ENCODE measurements at regions not wholly inside any gene's neighbourhood (a gene's known extent, or its start where the extent isn't known, plus 50 kb on each side); places are given as distances from the start of the nearest gene placed in this dataset.

- TF ChIP-seq, protein P1, sequence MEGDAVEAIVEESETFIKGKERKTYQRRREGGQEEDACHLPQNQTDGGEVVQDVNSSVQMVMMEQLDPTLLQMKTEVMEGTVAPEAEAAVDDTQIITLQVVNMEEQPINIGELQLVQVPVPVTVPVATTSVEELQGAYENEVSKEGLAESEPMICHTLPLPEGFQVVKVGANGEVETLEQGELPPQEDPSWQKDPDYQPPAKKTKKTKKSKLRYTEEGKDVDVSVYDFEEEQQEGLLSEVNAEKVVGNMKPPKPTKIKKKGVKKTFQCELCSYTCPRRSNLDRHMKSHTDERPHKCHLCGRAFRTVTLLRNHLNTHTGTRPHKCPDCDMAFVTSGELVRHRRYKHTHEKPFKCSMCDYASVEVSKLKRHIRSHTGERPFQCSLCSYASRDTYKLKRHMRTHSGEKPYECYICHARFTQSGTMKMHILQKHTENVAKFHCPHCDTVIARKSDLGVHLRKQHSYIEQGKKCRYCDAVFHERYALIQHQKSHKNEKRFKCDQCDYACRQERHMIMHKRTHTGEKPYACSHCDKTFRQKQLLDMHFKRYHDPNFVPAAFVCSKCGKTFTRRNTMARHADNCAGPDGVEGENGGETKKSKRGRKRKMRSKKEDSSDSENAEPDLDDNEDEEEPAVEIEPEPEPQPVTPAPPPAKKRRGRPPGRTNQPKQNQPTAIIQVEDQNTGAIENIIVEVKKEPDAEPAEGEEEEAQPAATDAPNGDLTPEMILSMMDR (conservative IDR thresholded peaks at IDR 0.05 in 1 of 2, IDR thresholded peaks at IDR 0.05 in 1 of 2; ENCODE audit: low read depth in 1 of 2, low read length in 2 of 2), result no peak
- no peak for TF ChIP-seq EZH2 (IDR thresholded peaks at IDR 0.05; ENCODE audit: low read length, missing control alignments)
- H3K9me3 ChIP-seq (ENCODE audit: control insufficient read depth, insufficient read depth, low read depth, low read length), result no peaks in the 10 kb centered on the region
- no peaks in the 10 kb centered on the region for H4K20me1 ChIP-seq (ENCODE audit: control insufficient read depth, extremely low read depth, insufficient read depth, low read length)
- no peak overlapping the region for H2AFZ ChIP-seq (ENCODE audit: low read length)
- no peak for DNase-seq (ENCODE audit: low read depth in 2 of 2)
- no peaks in the 10 kb centered on the region for H3K27me3 ChIP-seq (ENCODE audit: control insufficient read depth, insufficient read depth, low read length)
- no peak overlapping the region for H3K4me2 ChIP-seq (ENCODE audit: extremely low read depth, insufficient read depth, low read length)
- no peaks in the 10 kb centered on the region for H3K79me2 ChIP-seq (ENCODE audit: control insufficient read depth, insufficient read depth, low read length)
- no peaks in the 10 kb centered on the region for H3K36me3 ChIP-seq (ENCODE audit: control insufficient read depth, insufficient read depth, low read length)
- H3K4me1 ChIP-seq (ENCODE audit: control insufficient read depth, extremely low read depth, insufficient read depth, low read length), result no peaks in the 10 kb centered on the region
- H3K9ac ChIP-seq (ENCODE audit: insufficient read depth, low read length), result no peak overlapping the region
- no peak overlapping the region for H3K27ac ChIP-seq (ENCODE audit: insufficient read depth, low read length)
- H3K4me3 ChIP-seq (replicated peaks in 1 of 4; ENCODE audit: control extremely low read depth in 1 of 4, insufficient read depth in 1 of 4, low read depth in 3 of 4, low read length in 4 of 4), result no peak overlapping the region
Observed at GRCh38 chr6:92888316-92888715, 531.0 kb downstream of the EPHA7 start.

DNA sequence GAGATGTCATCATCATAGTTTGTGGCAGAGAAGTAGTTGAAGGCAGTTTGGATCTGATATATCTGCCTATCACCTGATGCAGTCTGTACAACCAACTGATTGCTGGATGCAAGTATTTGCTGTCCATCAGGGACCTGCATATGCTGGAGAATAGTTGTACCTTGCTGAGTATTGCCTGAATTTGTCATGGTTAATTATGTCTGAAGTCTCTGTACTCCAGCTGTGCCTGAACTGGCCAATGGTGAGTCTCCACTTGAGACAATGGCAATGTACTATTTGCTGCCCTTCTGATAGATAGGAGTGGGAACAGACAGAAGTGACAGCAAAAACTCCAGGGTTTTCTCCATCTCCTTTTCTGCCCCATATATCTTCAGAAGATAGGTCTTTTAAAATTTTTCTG, 531.5 kb downstream of the EPHA7 start:
- Histone ChIP-seq H3K36me3 (ENCODE audit: control insufficient read depth, insufficient read depth, low read length) (no peaks in the 10 kb centered on the region), H3K27me3 (ENCODE audit: control insufficient read depth, insufficient read depth, low read length) (no peaks in the 10 kb centered on the region), H3K4me3 (replicated peaks in 1 of 4; ENCODE audit: control extremely low read depth in 1 of 4, insufficient read depth in 1 of 4, low read depth in 3 of 4, low read length in 4 of 4) (no peak overlapping the region), H3K27ac (ENCODE audit: insufficient read depth, low read length) (no peak overlapping the region), H3K4me1 (ENCODE audit: control insufficient read depth, extremely low read depth, insufficient read depth, low read length) (no peaks in the 10 kb centered on the region), H3K9ac (ENCODE audit: insufficient read depth, low read length) (no peak overlapping the region), H3K4me2 (ENCODE audit: extremely low read depth, insufficient read depth, low read length) (no peak overlapping the region), H2AFZ (ENCODE audit: low read length) (no peak overlapping the region), H3K79me2 (ENCODE audit: control insufficient read depth, insufficient read depth, low read length) (no peaks in the 10 kb centered on the region), H4K20me1 (ENCODE audit: control insufficient read depth, extremely low read depth, insufficient read depth, low read length) (no peaks in the 10 kb centered on the region), H3K9me3 (ENCODE audit: control insufficient read depth, insufficient read depth, low read depth, low read length) (no peaks in the 10 kb centered on the region)
- no peak for TF ChIP-seq EZH2 (IDR thresholded peaks at IDR 0.05; ENCODE audit: low read length, missing control alignments)
- TF ChIP-seq, protein P1 (conservative IDR thresholded peaks at IDR 0.05 in 1 of 2, IDR thresholded peaks at IDR 0.05 in 1 of 2; ENCODE audit: low read depth in 1 of 2, low read length in 2 of 2), result no peak
- no peak for DNase-seq (ENCODE audit: low read depth in 2 of 2)

GRCh38 chr6:92879526-92879925, 539.8 kb downstream of the EPHA7 start:
- Histone ChIP-seq H3K9me3 (ENCODE audit: control insufficient read depth, insufficient read depth, low read depth, low read length) (no peaks in the 10 kb centered on the region), H2AFZ (ENCODE audit: low read length) (no peak overlapping the region), H3K36me3 (ENCODE audit: control insufficient read depth, insufficient read depth, low read length) (no peaks in the 10 kb centered on the region), H4K20me1 (ENCODE audit: control insufficient read depth, extremely low read depth, insufficient read depth, low read length) (no peaks in the 10 kb centered on the region), H3K9ac (ENCODE audit: insufficient read depth, low read length) (no peak overlapping the region), H3K4me3 (replicated peaks in 1 of 4; ENCODE audit: control extremely low read depth in 1 of 4, insufficient read depth in 1 of 4, low read depth in 3 of 4, low read length in 4 of 4) (no peak overlapping the region), H3K4me2 (ENCODE audit: extremely low read depth, insufficient read depth, low read length) (no peak overlapping the region), H3K27me3 (ENCODE audit: control insufficient read depth, insufficient read depth, low read length) (no peaks in the 10 kb centered on the region), H3K79me2 (ENCODE audit: control insufficient read depth, insufficient read depth, low read length) (no peaks in the 10 kb centered on the region), H3K4me1 (ENCODE audit: control insufficient read depth, extremely low read depth, insufficient read depth, low read length) (no peaks in the 10 kb centered on the region), H3K27ac (ENCODE audit: insufficient read depth, low read length) (no peak overlapping the region)
- DNase-seq (ENCODE audit: low read depth in 2 of 2), result no peak
- TF ChIP-seq, protein P1 (conservative IDR thresholded peaks at IDR 0.05 in 1 of 2, IDR thresholded peaks at IDR 0.05 in 1 of 2; ENCODE audit: low read depth in 1 of 2, low read length in 2 of 2), result no peak
- TF ChIP-seq EZH2 (IDR thresholded peaks at IDR 0.05; ENCODE audit: low read length, missing control alignments), result no peak

Data from fibroblast of lung (primary cell).